Hepatocyte (in vitro differentiated cells): ENCODE measurements at regions not wholly inside any gene's neighbourhood (a gene's known extent, or its start where the extent isn't known, plus 50 kb on each side); places are given as distances from the start of the nearest gene placed in this dataset.

Source experiments
- DNase-seq: peaks from one replicate; pipeline ENCODE4 v3.0.0-alpha.2; 2016; ENCODE audit warnings: low spot score
- H2AFZ ChIP-seq: fragments of 200-600 bp; sonication (generic); 2 replicates; pipeline ENCODE4 v1.6.0; 2016; ENCODE audit warnings: antibody characterized with exemption, mild to moderate bottlenecking
- H3K27ac ChIP-seq: fragments of 200-600 bp; sonication (generic); 2 replicates; pipeline ENCODE4 v1.5.1; 2016; ENCODE audit warnings: mild to moderate bottlenecking
- H3K27me3 ChIP-seq: fragments of 200-600 bp; sonication (generic); 2 replicates; pipeline ENCODE4 v1.6.1; 2016
- H3K36me3 ChIP-seq: fragments of 200-600 bp; sonication (generic); replicated peaks from 2 replicates; pipeline ENCODE4 v1.5.1; 2016; ENCODE audit warnings: low read depth; ENCODE audit not compliant: insufficient read depth
- H3K4me1 ChIP-seq: fragments of 200-600 bp; sonication (generic); 2 replicates; pipeline ENCODE4 v1.5.1; 2016; ENCODE audit warnings: mild to moderate bottlenecking, moderate library complexity; ENCODE audit not compliant: insufficient read depth
- H3K4me2 ChIP-seq: fragments of 200-600 bp; sonication (generic); 2 replicates; pipeline ENCODE4 v1.6.0; 2016
- H3K4me3 ChIP-seq: fragments of 200-600 bp; sonication (generic); 2 replicates; pipeline ENCODE4 v1.5.1; 2016; ENCODE audit warnings: mild to moderate bottlenecking
- H3K79me2 ChIP-seq: fragments of 200-600 bp; sonication (generic); 2 replicates; pipeline ENCODE4 v1.6.0; 2017; ENCODE audit warnings: mild to moderate bottlenecking
- H3K9me2 ChIP-seq: fragments of 200-600 bp; sonication (generic); replicated peaks from 2 replicates; pipeline ENCODE4 v1.6.0; 2017; ENCODE audit warnings: mild to moderate bottlenecking; ENCODE audit not compliant: insufficient read depth
- H3K9me3 ChIP-seq: fragments of 200-600 bp; sonication (generic); 2 replicates; pipeline ENCODE4 v1.5.1; 2016; ENCODE audit warnings: low read depth, mild to moderate bottlenecking
- H4K20me1 ChIP-seq: fragments of 200-600 bp; sonication (generic); 2 replicates; pipeline ENCODE4 v1.6.0; 2016; ENCODE audit warnings: mild to moderate bottlenecking; ENCODE audit not compliant: insufficient read depth, poor library complexity, severe bottlenecking
- CTCF ChIP-seq: fragments of 200-600 bp; sonication (generic); IDR thresholded peaks from 2 replicates; pipeline ENCODE4 v1.5.1; 2016; ENCODE audit warnings: antibody characterized with exemption, mild to moderate bottlenecking; ENCODE audit not compliant: poor library complexity
- EZH2 ChIP-seq: fragments of 200-600 bp; sonication (generic); IDR thresholded peaks from 2 replicates; pipeline ENCODE4 v1.6.1; 2016; ENCODE audit warnings: antibody characterized with exemption, mild to moderate bottlenecking, borderline replicate concordance
- EZH2phosphoT487 ChIP-seq: fragments of 200-600 bp; sonication (generic); IDR thresholded peaks from one replicate; pipeline ENCODE4 v1.6.1; 2018; ENCODE audit warnings: antibody characterized with exemption, mild to moderate bottlenecking, low read depth, moderate library complexity; ENCODE audit not compliant: unreplicated experiment, severe bottlenecking
- WGBS: methylation state at CpG from one replicate; pipeline ENCODE4 v1.1.6; 2016; ENCODE audit warnings: low lambda C conversion rate; ENCODE audit errors: missing lambda C conversion rate; 5-methylcytosine and 5-hydroxymethylcytosine counted together

- Histone ChIP-seq H2AFZ (no peak overlapping the region), H3K4me3 (no peak overlapping the region), H3K79me2 (no peaks in the 10 kb centered on the region), H3K27me3 (no peaks in the 10 kb centered on the region), H4K20me1 (no peaks in the 10 kb centered on the region), H3K36me3 (no peaks in the 10 kb centered on the region), H3K9me3 (no peaks in the 10 kb centered on the region), H3K9me2 (no peaks in the 10 kb centered on the region), H3K4me1 (peaks cover 3% of the 10 kb centered on the region), H3K27ac (no peak overlapping the region), H3K4me2 (no peak overlapping the region)
- 62% methylated on average over 3 of the region's 3 CpGs for WGBS
- no peak for DNase-seq
- TF ChIP-seq EZH2: no peak
- no peak for TF ChIP-seq EZH2phosphoT487
- TF ChIP-seq CTCF: no peak
Measured at GRCh38 chrX:68983004-68983857, 154.4 kb downstream of the EFNB1 start.

GRCh38 chrX:68982476-68982875 lies 153.7 kb downstream of the EFNB1 start:
- no peak overlapping the region for H3K4me2 ChIP-seq
- H3K79me2 ChIP-seq: no peaks in the 10 kb centered on the region
- H3K4me1 ChIP-seq: peaks cover 9% of the 10 kb centered on the region
- no peaks in the 10 kb centered on the region for H3K9me3 ChIP-seq
- H3K27ac ChIP-seq: no peak overlapping the region
- no peaks in the 10 kb centered on the region for H3K9me2 ChIP-seq
- H3K36me3 ChIP-seq: no peaks in the 10 kb centered on the region
- no peak for TF ChIP-seq EZH2
- no peak for TF ChIP-seq EZH2phosphoT487
- TF ChIP-seq CTCF: no peak
- H3K27me3 ChIP-seq: no peaks in the 10 kb centered on the region
- H4K20me1 ChIP-seq: no peaks in the 10 kb centered on the region
- H2AFZ ChIP-seq: no peak overlapping the region
- H3K4me3 ChIP-seq: no peak overlapping the region
- WGBS: 77% methylated on average over 5 of the region's 5 CpGs
- DNase-seq: no peak

GRCh38 chrX:68980906-68981616 lies 152.2 kb downstream of the EFNB1 start:
- H4K20me1 ChIP-seq: no peaks in the 10 kb centered on the region
- 69% methylated on average over 9 of the region's 9 CpGs for WGBS
- TF ChIP-seq EZH2phosphoT487 (no peak), EZH2 (no peak), CTCF (no peak)
- H2AFZ ChIP-seq: no peak overlapping the region
- H3K9me2 ChIP-seq: no peaks in the 10 kb centered on the region
- H3K9me3 ChIP-seq: no peaks in the 10 kb centered on the region
- H3K27me3 ChIP-seq: no peaks in the 10 kb centered on the region
- H3K4me2 ChIP-seq: no peak overlapping the region
- H3K27ac ChIP-seq: no peak overlapping the region
- H3K4me1 ChIP-seq: peaks cover 12% of the 10 kb centered on the region
- H3K36me3 ChIP-seq: no peaks in the 10 kb centered on the region
- H3K4me3 ChIP-seq: no peak overlapping the region
- no peaks in the 10 kb centered on the region for H3K79me2 ChIP-seq
- DNase-seq: no peak
